ENCODE measurements at regions not wholly inside any gene's neighbourhood (a gene's known extent, or its start where the extent isn't known, plus 50 kb on each side); places are given as distances from the start of the nearest gene placed in this dataset.

DNA sequence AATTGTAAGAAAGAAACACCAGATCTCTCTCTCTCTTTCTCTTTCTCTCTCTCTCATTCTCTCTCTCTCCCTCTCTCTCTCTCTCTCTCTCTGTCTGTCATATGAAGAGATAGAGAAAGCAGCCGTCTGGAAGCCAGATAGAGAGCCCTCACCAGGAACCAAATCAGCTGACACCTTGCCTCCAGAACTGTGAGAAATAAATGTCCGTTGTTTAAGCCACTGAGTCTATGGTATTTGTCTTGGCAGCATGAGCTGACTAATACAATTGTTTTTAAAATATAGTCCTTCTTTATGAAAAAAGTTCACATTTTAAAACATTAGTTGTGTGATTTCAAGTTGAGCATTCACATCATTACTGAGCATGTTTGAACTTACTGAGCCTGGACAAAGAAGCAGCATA is 275.6 kb downstream of the CETN3 start:
- TF ChIP-seq, protein P1, sequence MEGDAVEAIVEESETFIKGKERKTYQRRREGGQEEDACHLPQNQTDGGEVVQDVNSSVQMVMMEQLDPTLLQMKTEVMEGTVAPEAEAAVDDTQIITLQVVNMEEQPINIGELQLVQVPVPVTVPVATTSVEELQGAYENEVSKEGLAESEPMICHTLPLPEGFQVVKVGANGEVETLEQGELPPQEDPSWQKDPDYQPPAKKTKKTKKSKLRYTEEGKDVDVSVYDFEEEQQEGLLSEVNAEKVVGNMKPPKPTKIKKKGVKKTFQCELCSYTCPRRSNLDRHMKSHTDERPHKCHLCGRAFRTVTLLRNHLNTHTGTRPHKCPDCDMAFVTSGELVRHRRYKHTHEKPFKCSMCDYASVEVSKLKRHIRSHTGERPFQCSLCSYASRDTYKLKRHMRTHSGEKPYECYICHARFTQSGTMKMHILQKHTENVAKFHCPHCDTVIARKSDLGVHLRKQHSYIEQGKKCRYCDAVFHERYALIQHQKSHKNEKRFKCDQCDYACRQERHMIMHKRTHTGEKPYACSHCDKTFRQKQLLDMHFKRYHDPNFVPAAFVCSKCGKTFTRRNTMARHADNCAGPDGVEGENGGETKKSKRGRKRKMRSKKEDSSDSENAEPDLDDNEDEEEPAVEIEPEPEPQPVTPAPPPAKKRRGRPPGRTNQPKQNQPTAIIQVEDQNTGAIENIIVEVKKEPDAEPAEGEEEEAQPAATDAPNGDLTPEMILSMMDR (IDR thresholded peaks at IDR 0.05; ENCODE audit: insufficient read depth, low read length), result no peak
- TF ChIP-seq POLR2AphosphoS5 (IDR thresholded peaks at IDR 0.05; ENCODE audit: low read depth), result no peak
